Tibial nerve (tissue), 4 donors: ENCODE measurements at regions not wholly inside any gene's neighbourhood (a gene's known extent, or its start where the extent isn't known, plus 50 kb on each side); places are given as distances from the start of the nearest gene placed in this dataset.

ENCODE experiments used
- EP300 ChIP-seq, 2 donors: sonication (generic); formaldehyde crosslinking; IDR thresholded peaks; one replicate each; pipeline ENCODE4 v1.6.1; 2017; ENCODE audit warnings: antibody characterized with exemption in 2 of 2, mild to moderate bottlenecking in 1 of 2
- TF ChIP-seq, protein P1 (sequence below), 5 experiments: fragments of 200-600 bp in 3 of 5; fragments of 450-650 bp in 2 of 5; sonication (generic) in 3 of 5; IDR thresholded peaks; one replicate each; pipeline ENCODE4 v1.5.1; 2016 to 2019; ENCODE audit warnings: antibody characterized with exemption in 5 of 5, mild to moderate bottlenecking in 3 of 5, moderate library complexity in 2 of 5

DNA sequence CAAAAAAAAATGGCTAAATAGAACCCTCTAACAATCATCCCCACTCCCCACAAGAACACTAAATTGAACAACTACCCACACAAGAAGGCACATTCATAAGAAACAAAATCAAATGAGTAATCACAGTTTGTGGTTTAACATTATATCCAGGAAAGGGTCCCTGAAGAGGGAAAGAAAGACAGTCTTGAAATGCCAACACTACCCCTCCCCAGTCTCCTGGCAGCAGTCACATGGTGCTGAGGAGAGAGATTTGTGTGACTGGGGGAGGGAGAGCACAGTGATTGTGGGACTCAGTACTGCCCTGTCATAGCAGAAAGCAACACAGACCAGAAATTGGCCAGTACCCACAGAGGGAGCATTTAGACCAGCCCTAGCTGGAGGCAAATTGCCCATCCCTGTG is 443.7 kb upstream of the BTBD3 start:
- TF ChIP-seq, protein P1, sequence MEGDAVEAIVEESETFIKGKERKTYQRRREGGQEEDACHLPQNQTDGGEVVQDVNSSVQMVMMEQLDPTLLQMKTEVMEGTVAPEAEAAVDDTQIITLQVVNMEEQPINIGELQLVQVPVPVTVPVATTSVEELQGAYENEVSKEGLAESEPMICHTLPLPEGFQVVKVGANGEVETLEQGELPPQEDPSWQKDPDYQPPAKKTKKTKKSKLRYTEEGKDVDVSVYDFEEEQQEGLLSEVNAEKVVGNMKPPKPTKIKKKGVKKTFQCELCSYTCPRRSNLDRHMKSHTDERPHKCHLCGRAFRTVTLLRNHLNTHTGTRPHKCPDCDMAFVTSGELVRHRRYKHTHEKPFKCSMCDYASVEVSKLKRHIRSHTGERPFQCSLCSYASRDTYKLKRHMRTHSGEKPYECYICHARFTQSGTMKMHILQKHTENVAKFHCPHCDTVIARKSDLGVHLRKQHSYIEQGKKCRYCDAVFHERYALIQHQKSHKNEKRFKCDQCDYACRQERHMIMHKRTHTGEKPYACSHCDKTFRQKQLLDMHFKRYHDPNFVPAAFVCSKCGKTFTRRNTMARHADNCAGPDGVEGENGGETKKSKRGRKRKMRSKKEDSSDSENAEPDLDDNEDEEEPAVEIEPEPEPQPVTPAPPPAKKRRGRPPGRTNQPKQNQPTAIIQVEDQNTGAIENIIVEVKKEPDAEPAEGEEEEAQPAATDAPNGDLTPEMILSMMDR (IDR thresholded peaks at IDR 0.05) = no peak
- TF ChIP-seq EP300 (IDR thresholded peaks at IDR 0.05) = no peak
